Spleen (tissue), 11 donors: ENCODE measurements at regions not wholly inside any gene's neighbourhood (a gene's known extent, or its start where the extent isn't known, plus 50 kb on each side); places are given as distances from the start of the nearest gene placed in this dataset.

ENCODE experiments used
- DNase-seq: peaks from one replicate; pipeline ENCODE4 v3.0.0-alpha.2; 2020
- H3K27ac ChIP-seq, 8 donors: fragments of 200-600 bp; sonication (generic) in 7 of 8; 1 replicate in 4 of 8; 2 replicates in 4 of 8; pipeline versions ENCODE4 v1.5.0 to v1.8.0; 2016 to 2021; ENCODE audit warnings: inconsistent platforms in 4 of 8, mild to moderate bottlenecking in 4 of 8, moderate library complexity in 1 of 8
- H3K27me3 ChIP-seq, 7 donors: fragments of 200-600 bp; sonication (generic) in 6 of 7; replicated peaks in 1 of 7; 1 replicate in 4 of 7; 2 replicates in 3 of 7; pipeline versions ENCODE4 v1.5.0 to v1.8.0; 2016 to 2021; ENCODE audit warnings: inconsistent platforms in 3 of 7, mild to moderate bottlenecking in 1 of 7
- H3K36me3 ChIP-seq, 6 donors: fragments of 200-600 bp; sonication (generic) in 5 of 6; 1 replicate in 4 of 6; 2 replicates in 2 of 6; pipeline versions ENCODE4 v1.5.0 to v1.8.0; 2016 to 2021; ENCODE audit warnings: inconsistent platforms in 2 of 6
- H3K4me1 ChIP-seq, 6 donors: fragments of 200-600 bp; sonication (generic) in 5 of 6; 1 replicate in 3 of 6; 2 replicates in 3 of 6; pipeline versions ENCODE4 v1.5.0 to v1.8.0; 2016 to 2021; ENCODE audit warnings: inconsistent platforms in 3 of 6
- H3K4me3 ChIP-seq, 8 donors: fragments of 200-600 bp; sonication (generic) in 7 of 8; 1 replicate in 4 of 8; 2 replicates in 4 of 8; pipeline versions ENCODE4 v1.5.0 to v1.8.0; 2016 to 2021; ENCODE audit warnings: inconsistent platforms in 4 of 8, mild to moderate bottlenecking in 4 of 8, moderate library complexity in 2 of 8
- H3K9me3 ChIP-seq, 8 donors: fragments of 200-600 bp; sonication (generic) in 7 of 8; 1 replicate in 4 of 8; 2 replicates in 4 of 8; pipeline versions ENCODE4 v1.5.0 to v1.8.0; 2016 to 2021; ENCODE audit warnings: inconsistent platforms in 4 of 8
- POLR2A ChIP-seq, 3 donors: fragments of 450-650 bp; IDR thresholded peaks; one replicate each; pipeline ENCODE4 v1.5.1; 2017; ENCODE audit warnings: antibody characterized with exemption in 3 of 3, mild to moderate bottlenecking in 1 of 3
- POLR2AphosphoS5 ChIP-seq, 3 donors: sonication (generic); formaldehyde crosslinking; IDR thresholded peaks; one replicate each; pipeline ENCODE4 v1.5.1; 2017; ENCODE audit warnings: antibody characterized with exemption in 3 of 3
- WGBS, 5 donors: extraction: QIAGEN DNeasy Blood & Tissue Kit in 3 of 5; methylation state at CpG; one replicate each; pipeline versions ENCODE4 v1.1.5 to v1.1.7; 2013 to 2018; 5-methylcytosine and 5-hydroxymethylcytosine counted together
- intact Hi-C: fragments of 100-400 bp; cut with DNase I; formaldehyde crosslinking; loops from one replicate; pipeline ENCODE4 v1.15.0; 2023; ENCODE audit warnings: low total_unique reads
- TF ChIP-seq, protein P1 (sequence below), 11 experiments: fragments of 200-600 bp in 7 of 11; fragments of 450-650 bp in 4 of 11; sonication (generic) in 4 of 11; IDR thresholded peaks in 8 of 11; conservative IDR thresholded peaks in 3 of 11; 1 replicate in 7 of 11; 2 replicates in 4 of 11; pipeline versions ENCODE4 v1.4.0 to v1.8.0; 2016 to 2021; ENCODE audit warnings: antibody characterized with exemption in 11 of 11, inconsistent platforms in 4 of 11, mild to moderate bottlenecking in 1 of 11
- donor health status: healthy with polysubstance abuse.
- donor health status: DM: no; HTN: no; CAD: no; lungs with moderate emphysema.
- donor health status: DM: no; HTN: no; CAD: no.
- donor health status: Bipolar disorder and iron deficiency.
- donor health status: healthy.
- donor health status: DM: no; HTN: no; CAD: no.
- donor health status: DM: yes; HTN: yes; CAD: no.

- no peak for TF ChIP-seq POLR2A (IDR thresholded peaks at IDR 0.05)
- no peak for TF ChIP-seq POLR2AphosphoS5 (IDR thresholded peaks at IDR 0.05)
- TF ChIP-seq, protein P1, sequence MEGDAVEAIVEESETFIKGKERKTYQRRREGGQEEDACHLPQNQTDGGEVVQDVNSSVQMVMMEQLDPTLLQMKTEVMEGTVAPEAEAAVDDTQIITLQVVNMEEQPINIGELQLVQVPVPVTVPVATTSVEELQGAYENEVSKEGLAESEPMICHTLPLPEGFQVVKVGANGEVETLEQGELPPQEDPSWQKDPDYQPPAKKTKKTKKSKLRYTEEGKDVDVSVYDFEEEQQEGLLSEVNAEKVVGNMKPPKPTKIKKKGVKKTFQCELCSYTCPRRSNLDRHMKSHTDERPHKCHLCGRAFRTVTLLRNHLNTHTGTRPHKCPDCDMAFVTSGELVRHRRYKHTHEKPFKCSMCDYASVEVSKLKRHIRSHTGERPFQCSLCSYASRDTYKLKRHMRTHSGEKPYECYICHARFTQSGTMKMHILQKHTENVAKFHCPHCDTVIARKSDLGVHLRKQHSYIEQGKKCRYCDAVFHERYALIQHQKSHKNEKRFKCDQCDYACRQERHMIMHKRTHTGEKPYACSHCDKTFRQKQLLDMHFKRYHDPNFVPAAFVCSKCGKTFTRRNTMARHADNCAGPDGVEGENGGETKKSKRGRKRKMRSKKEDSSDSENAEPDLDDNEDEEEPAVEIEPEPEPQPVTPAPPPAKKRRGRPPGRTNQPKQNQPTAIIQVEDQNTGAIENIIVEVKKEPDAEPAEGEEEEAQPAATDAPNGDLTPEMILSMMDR (IDR thresholded peaks at IDR 0.05 in 8 of 11, conservative IDR thresholded peaks at IDR 0.05 in 3 of 11), result no peak
Measured at GRCh38 chr18:73318739-73319479, 451.1 kb upstream of the NETO1 start.

DNA sequence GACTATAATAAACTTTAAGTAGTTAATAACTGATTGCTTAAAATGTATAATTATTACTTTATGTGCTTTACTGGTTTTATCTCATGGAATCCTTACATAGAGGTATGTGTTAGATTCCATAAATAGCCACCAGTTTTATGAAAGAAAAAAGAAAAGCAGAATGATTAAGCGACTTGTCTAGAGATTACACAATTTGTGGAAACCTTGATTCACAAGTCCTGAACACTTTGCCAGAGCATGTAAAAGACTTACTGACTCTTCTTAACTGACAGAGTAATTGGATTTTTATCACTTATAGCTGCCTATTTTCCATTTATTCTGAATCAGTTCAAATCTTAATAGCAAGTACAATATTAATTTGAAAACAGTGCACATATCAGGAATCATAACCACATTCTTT lies 448.7 kb upstream of the NETO1 start:
- intact Hi-C loops, result no loop called here
- Histone ChIP-seq H3K36me3 (no peaks in the 10 kb centered on the region), H3K27ac (no peak overlapping the region), H3K4me1 (no peaks in the 10 kb centered on the region), H3K4me3 (no peak overlapping the region), H3K27me3 (no peaks in the 10 kb centered on the region), H3K9me3 (no peaks in the 10 kb centered on the region)
- DNase-seq, result no peak
- TF ChIP-seq, protein P1 (IDR thresholded peaks at IDR 0.05 in 8 of 11, conservative IDR thresholded peaks at IDR 0.05 in 3 of 11), result no peak
- TF ChIP-seq POLR2AphosphoS5 (IDR thresholded peaks at IDR 0.05) (no peak), POLR2A (IDR thresholded peaks at IDR 0.05) (no peak)
- 31 to 91% (median 86%) methylated on average over 1 of the region's 1 CpG for WGBS, 5 donors

More at GRCh38 chr18:73318739-73319479, 451.1 kb upstream of the NETO1 start:
- Histone ChIP-seq H3K36me3 (no peaks in the 10 kb centered on the region), H3K27me3 (no peaks in the 10 kb centered on the region), H3K9me3 (no peaks in the 10 kb centered on the region), H3K4me1 (no peaks in the 10 kb centered on the region), H3K27ac (no peak overlapping the region), H3K4me3 (no peak overlapping the region)
- intact Hi-C loops, result no loop called here
- DNase-seq, result no peak
- 66 to 78% (median 72%) methylated on average over 6 of the region's 6 CpGs for WGBS, 5 donors

- Histone ChIP-seq H3K9me3 (no peaks in the 10 kb centered on the region), H3K36me3 (no peaks in the 10 kb centered on the region), H3K4me1 (no peaks in the 10 kb centered on the region), H3K27me3 (no peaks in the 10 kb centered on the region), H3K4me3 (no peak overlapping the region), H3K27ac (no peak overlapping the region)
- no peak for TF ChIP-seq POLR2A (IDR thresholded peaks at IDR 0.05)
- TF ChIP-seq POLR2AphosphoS5 (IDR thresholded peaks at IDR 0.05), result no peak
- TF ChIP-seq, protein P1 (IDR thresholded peaks at IDR 0.05 in 8 of 11, conservative IDR thresholded peaks at IDR 0.05 in 3 of 11), result no peak
- no peak for DNase-seq
- intact Hi-C loops, result no loop called here
Measured at GRCh38 chr18:73315381-73315780, 447.6 kb upstream of the NETO1 start.

- no peaks in the 10 kb centered on the region for H3K27me3 ChIP-seq
- DNase-seq, result no peak
- TF ChIP-seq POLR2A (IDR thresholded peaks at IDR 0.05) (no peak), POLR2AphosphoS5 (IDR thresholded peaks at IDR 0.05) (no peak)
- TF ChIP-seq, protein P1 (IDR thresholded peaks at IDR 0.05 in 8 of 11, conservative IDR thresholded peaks at IDR 0.05 in 3 of 11), result no peak
- intact Hi-C loops, result no loop called here
- H3K36me3 ChIP-seq, result no peaks in the 10 kb centered on the region
- H3K9me3 ChIP-seq, result no peaks in the 10 kb centered on the region
- no peaks in the 10 kb centered on the region for H3K4me1 ChIP-seq
- no peak overlapping the region for H3K4me3 ChIP-seq
- H3K27ac ChIP-seq, result no peak overlapping the region
Measured at GRCh38 chr18:73313476-73313875, 445.7 kb upstream of the NETO1 start.
